ENCODE measurements at regions not wholly inside any gene's neighbourhood (a gene's known extent, or its start where the extent isn't known, plus 50 kb on each side); places are given as distances from the start of the nearest gene placed in this dataset.

GRCh38 chr10:108147346-108147745 is 982.8 kb upstream of the SORCS1 start:
- no peaks in the 10 kb centered on the region for H3K36me3 Mint-ChIP-seq (ENCODE audit: low read depth)
- CTCF ChIA-PET: no interaction called here
- no peaks in the 10 kb centered on the region for H3K4me1 Mint-ChIP-seq (ENCODE audit: low read depth)
- H3K27ac Mint-ChIP-seq: no peak overlapping the region
- POLR2A ChIA-PET: no interaction called here
- H3K27me3 Mint-ChIP-seq (ENCODE audit: low read depth): no peaks in the 10 kb centered on the region
- ATAC-seq (no peak), DNase-seq (no peak)
- H3K4me3 Mint-ChIP-seq: no peak overlapping the region
- peaks cover 21% of the 10 kb centered on the region for H3K9me3 Mint-ChIP-seq (ENCODE audit: insufficient read depth)

- H3K36me3 Mint-ChIP-seq (ENCODE audit: low read depth): no peaks in the 10 kb centered on the region
- H3K4me3 Mint-ChIP-seq: no peak overlapping the region
- DNase-seq (no peak), ATAC-seq (no peak)
- no peaks in the 10 kb centered on the region for H3K27me3 Mint-ChIP-seq (ENCODE audit: low read depth)
- no peak overlapping the region for H3K27ac Mint-ChIP-seq
- no peaks in the 10 kb centered on the region for H3K4me1 Mint-ChIP-seq (ENCODE audit: low read depth)
- no peaks in the 10 kb centered on the region for H3K9me3 Mint-ChIP-seq (ENCODE audit: insufficient read depth)
- ChIA-PET CTCF (no interaction called here), POLR2A (no interaction called here)
These were observed 976.6 kb upstream of the SORCS1 start for GRCh38 chr10:108141064-108141463.

DNA sequence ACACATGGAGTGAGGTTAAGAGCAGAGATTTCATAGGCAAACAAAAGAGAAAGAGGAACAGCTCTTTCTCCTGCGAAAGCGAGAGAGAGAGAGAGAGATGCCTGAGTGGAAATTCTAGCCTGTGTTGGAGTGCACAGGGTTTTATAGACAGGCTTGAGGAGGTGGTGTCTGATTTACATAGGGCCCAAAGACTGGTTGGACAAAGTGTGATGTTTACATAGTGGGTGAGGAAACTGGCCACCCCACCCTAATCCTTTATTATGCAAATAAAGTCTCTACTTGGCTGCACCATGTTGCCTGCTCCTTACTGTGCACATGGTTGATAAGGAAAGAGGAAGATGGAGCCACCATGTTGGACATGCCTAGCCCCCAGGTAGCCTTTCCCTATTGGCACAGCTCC is 967.8 kb upstream of the SORCS1 start:
- no peak overlapping the region for H3K4me3 Mint-ChIP-seq
- POLR2A ChIA-PET: no interaction called here
- CTCF ChIA-PET: no interaction called here
- H3K9me3 Mint-ChIP-seq (ENCODE audit: insufficient read depth): peaks cover 6% of the 10 kb centered on the region
- H3K27me3 Mint-ChIP-seq (ENCODE audit: low read depth): no peaks in the 10 kb centered on the region
- DNase-seq (no peak), ATAC-seq (no peak)
- H3K4me1 Mint-ChIP-seq (ENCODE audit: low read depth): no peaks in the 10 kb centered on the region
- H3K36me3 Mint-ChIP-seq (ENCODE audit: low read depth): no peaks in the 10 kb centered on the region
- no peak overlapping the region for H3K27ac Mint-ChIP-seq

DNA sequence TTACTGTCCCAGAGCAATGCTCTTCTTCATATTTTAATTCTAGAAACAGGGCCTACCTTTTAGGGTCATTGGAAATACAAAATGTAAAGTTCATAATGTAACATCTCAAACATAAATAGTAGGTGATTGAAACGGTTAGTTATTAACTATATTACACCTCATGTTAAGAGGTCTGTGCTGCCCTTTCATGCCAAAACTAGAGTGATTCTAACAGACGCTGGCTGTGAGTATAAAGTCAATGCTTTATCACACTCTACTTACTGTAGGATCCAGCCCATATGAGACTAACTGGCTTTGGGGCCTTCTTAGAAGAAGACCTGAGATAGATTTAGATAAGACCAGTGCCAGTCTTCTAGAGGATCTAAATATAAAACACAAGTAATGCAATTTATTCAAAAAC is 966.1 kb upstream of the SORCS1 start:
- no peaks in the 10 kb centered on the region for H3K4me1 Mint-ChIP-seq (ENCODE audit: low read depth)
- H3K36me3 Mint-ChIP-seq (ENCODE audit: low read depth): no peaks in the 10 kb centered on the region
- no peak overlapping the region for H3K27ac Mint-ChIP-seq
- DNase-seq (no peak), ATAC-seq (no peak)
- ChIA-PET POLR2A (no interaction called here), CTCF (no interaction called here)
- peaks cover 9% of the 10 kb centered on the region for H3K9me3 Mint-ChIP-seq (ENCODE audit: insufficient read depth)
- no peak overlapping the region for H3K4me3 Mint-ChIP-seq
- no peaks in the 10 kb centered on the region for H3K27me3 Mint-ChIP-seq (ENCODE audit: low read depth)

- no peak overlapping the region for H3K4me3 Mint-ChIP-seq
- peaks cover 9% of the 10 kb centered on the region for H3K9me3 Mint-ChIP-seq (ENCODE audit: insufficient read depth)
- no peaks in the 10 kb centered on the region for H3K4me1 Mint-ChIP-seq (ENCODE audit: low read depth)
- no peak overlapping the region for H3K27ac Mint-ChIP-seq
- H3K36me3 Mint-ChIP-seq (ENCODE audit: low read depth): no peaks in the 10 kb centered on the region
- no peaks in the 10 kb centered on the region for H3K27me3 Mint-ChIP-seq (ENCODE audit: low read depth)
- POLR2A ChIA-PET: no interaction called here
- CTCF ChIA-PET: no interaction called here
- ATAC-seq: no peak
- no peak for DNase-seq
These were observed 947.7 kb upstream of the SORCS1 start for GRCh38 chr10:108112218-108112617.

DNA sequence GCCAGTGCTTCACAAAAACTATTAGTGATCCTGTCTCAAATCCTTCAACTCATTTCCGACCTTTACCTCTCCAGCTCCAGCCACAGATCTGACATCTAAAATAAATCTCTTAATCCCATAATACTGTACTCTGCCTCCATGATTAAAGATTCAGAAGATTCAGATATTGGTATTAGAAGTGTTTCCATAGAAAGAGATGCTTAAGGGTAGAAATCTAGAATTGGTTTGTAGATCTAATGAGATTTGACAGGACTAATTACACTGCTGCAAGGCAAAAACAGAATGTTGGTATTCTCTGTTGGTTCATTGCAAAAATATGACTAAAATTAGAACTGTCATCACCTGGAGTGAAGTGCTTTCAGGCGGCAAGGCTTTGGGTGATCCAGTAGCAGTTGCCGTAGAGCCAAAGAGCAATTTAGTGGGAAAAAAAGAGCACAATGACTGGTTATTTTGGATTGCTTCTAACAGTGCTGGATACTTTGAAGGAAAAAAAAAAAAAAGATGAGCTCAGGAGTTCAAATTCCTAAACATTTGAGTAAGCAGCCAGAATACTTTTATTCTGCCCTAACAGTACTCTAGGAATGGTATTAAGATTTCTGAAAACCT is 940.1 kb upstream of the SORCS1 start:
- H3K9me3 Mint-ChIP-seq (ENCODE audit: insufficient read depth): peaks cover 4% of the 10 kb centered on the region
- no peaks in the 10 kb centered on the region for H3K27me3 Mint-ChIP-seq (ENCODE audit: low read depth)
- ATAC-seq (no peak), DNase-seq (no peak)
- ChIA-PET CTCF (no interaction called here), POLR2A (no interaction called here)
- no peaks in the 10 kb centered on the region for H3K4me1 Mint-ChIP-seq (ENCODE audit: low read depth)
- H3K36me3 Mint-ChIP-seq (ENCODE audit: low read depth): no peaks in the 10 kb centered on the region
- no peak overlapping the region for H3K27ac Mint-ChIP-seq
- H3K4me3 Mint-ChIP-seq: no peak overlapping the region

- DNase-seq: no peak
- no peak for ATAC-seq
- no peak overlapping the region for H3K4me3 Mint-ChIP-seq
- no peaks in the 10 kb centered on the region for H3K36me3 Mint-ChIP-seq (ENCODE audit: low read depth)
- H3K4me1 Mint-ChIP-seq (ENCODE audit: low read depth): no peaks in the 10 kb centered on the region
- no peaks in the 10 kb centered on the region for H3K27me3 Mint-ChIP-seq (ENCODE audit: low read depth)
- POLR2A ChIA-PET: no interaction called here
- CTCF ChIA-PET: no interaction called here
- no peaks in the 10 kb centered on the region for H3K9me3 Mint-ChIP-seq (ENCODE audit: insufficient read depth)
- H3K27ac Mint-ChIP-seq: no peak overlapping the region
These were observed 932.8 kb upstream of the SORCS1 start for GRCh38 chr10:108097258-108097657.

DNA sequence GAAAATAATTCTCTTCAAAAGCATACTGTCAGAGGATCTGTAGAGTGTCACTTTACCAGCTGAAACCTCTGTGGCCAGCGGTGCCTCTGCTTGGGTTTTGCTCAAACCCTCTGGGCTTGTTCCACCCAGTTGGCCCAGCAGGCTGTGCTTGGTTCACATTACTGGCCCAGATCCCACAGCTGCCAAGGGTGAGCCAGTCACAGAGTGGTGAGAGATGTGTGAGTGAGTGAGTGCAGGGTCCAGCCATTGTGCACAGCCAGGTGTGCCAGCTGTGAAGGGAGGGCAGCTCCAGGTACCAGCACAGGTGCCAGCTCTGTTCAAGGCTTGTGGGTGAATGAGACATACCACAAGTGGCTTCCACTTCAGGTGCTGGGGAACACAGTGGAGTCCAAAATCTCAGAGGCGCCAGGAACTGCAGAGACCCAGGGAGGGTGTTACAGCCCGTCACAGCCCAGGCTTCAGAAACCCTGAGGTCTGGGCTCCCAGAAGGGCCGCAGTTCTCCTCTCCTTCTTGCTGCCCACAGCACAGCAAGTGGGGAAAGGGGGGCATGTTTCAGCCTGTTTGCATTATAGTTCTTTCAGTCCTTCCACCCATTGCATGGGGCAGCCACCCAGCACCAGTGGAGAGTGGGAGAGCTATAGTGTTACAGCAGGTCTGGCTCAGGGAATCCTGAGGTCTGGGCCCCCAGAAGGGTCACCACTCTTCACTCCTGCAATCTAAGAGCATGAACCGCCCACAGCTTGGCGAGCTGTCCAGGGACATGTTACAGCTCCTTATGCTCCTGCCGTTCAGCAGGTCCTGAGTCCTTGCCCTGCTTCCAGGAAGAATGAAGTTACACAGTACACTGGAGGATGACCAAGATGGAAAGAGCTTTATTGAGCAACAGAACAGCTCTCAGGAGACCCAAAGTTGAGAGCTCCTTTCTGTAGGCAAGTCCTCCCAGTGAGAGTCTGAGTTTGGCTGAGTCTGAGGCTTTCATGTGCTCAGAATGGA is 931.7 kb upstream of the SORCS1 start:
- H3K27me3 Mint-ChIP-seq (ENCODE audit: low read depth): no peaks in the 10 kb centered on the region
- H3K4me3 Mint-ChIP-seq: no peak overlapping the region
- DNase-seq (no peak), ATAC-seq (no peak)
- H3K9me3 Mint-ChIP-seq (ENCODE audit: insufficient read depth): no peaks in the 10 kb centered on the region
- ChIA-PET CTCF (no interaction called here), POLR2A (no interaction called here)
- no peak overlapping the region for H3K27ac Mint-ChIP-seq
- no peaks in the 10 kb centered on the region for H3K4me1 Mint-ChIP-seq (ENCODE audit: low read depth)
- H3K36me3 Mint-ChIP-seq (ENCODE audit: low read depth): no peaks in the 10 kb centered on the region

DNA sequence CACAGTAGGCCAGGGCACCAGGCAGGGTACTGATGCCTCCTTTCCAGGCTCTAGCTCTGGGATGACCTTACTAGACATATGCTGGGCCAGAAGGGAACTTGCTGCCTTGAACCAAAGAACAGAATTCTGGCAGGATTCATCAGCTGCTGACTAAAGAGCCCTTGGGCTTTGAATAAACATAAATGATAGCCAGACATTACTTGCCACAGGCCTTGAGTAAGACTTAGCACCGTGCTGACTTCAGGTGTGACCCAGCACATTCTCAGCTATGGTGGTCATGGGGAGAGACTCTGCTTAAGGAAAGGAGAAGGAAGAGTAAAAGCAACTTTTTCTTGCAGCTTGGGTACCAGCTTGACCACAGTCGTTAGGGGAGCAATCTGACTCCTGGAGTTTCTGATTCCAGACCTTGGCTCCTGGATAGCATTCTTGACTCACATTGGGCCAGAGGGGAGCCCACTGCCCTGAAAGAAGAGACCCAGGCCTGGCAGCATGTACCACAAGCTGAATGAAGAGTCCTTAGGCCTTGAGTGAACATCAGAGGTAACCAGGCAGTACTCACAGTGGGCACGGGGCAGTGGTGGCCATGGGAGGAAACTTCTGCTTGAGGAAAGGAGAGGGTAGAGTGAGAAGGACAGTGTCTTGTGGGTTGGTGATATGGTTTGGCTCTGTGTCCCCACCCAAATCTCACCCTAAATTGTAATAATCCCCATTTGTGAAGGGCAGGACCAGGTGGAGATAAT is 926.1 kb upstream of the SORCS1 start:
- ChIA-PET POLR2A (no interaction called here), CTCF (no interaction called here)
- ATAC-seq (no peak), DNase-seq (no peak)
- Mint-ChIP-seq H3K9me3 (ENCODE audit: insufficient read depth) (no peaks in the 10 kb centered on the region), H3K4me1 (ENCODE audit: low read depth) (no peaks in the 10 kb centered on the region), H3K27ac (no peak overlapping the region), H3K36me3 (ENCODE audit: low read depth) (no peaks in the 10 kb centered on the region), H3K4me3 (no peak overlapping the region), H3K27me3 (ENCODE audit: low read depth) (no peaks in the 10 kb centered on the region)

DNA sequence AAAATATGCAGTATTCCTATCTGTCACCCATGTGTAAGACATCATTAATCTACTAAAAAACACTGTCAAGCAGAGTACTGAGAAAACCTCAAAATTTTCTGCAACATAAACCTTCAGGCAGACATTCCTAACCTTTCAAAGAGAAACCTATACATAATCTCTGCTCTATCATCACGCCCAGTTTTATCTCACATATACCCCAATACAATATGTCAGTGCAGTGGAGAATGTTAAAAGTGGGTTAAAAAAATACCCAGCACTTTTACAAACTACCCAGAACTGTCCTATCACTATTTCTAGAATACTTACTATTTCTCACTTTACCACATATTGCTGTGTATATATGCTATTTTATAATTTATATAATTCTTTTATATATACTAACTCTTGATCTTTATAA is 922.0 kb upstream of the SORCS1 start:
- H3K4me3 Mint-ChIP-seq: no peak overlapping the region
- peaks cover 4% of the 10 kb centered on the region for H3K9me3 Mint-ChIP-seq (ENCODE audit: insufficient read depth)
- H3K27me3 Mint-ChIP-seq (ENCODE audit: low read depth): no peaks in the 10 kb centered on the region
- no peak overlapping the region for H3K27ac Mint-ChIP-seq
- no peak for DNase-seq
- peak; percentile 30 for ATAC-seq
- H3K36me3 Mint-ChIP-seq (ENCODE audit: low read depth): no peaks in the 10 kb centered on the region
- no peaks in the 10 kb centered on the region for H3K4me1 Mint-ChIP-seq (ENCODE audit: low read depth)
- ChIA-PET CTCF (no interaction called here), POLR2A (no interaction called here)

GRCh38 chr10:108082596-108082995 is 918.1 kb upstream of the SORCS1 start:
- ChIA-PET CTCF (no interaction called here), POLR2A (no interaction called here)
- Mint-ChIP-seq H3K27ac (no peak overlapping the region), H3K36me3 (ENCODE audit: low read depth) (no peaks in the 10 kb centered on the region), H3K27me3 (ENCODE audit: low read depth) (no peaks in the 10 kb centered on the region), H3K9me3 (ENCODE audit: insufficient read depth) (peaks cover 4% of the 10 kb centered on the region), H3K4me3 (no peak overlapping the region), H3K4me1 (ENCODE audit: low read depth) (no peaks in the 10 kb centered on the region)
- ATAC-seq (no peak), DNase-seq (no peak)

DNA sequence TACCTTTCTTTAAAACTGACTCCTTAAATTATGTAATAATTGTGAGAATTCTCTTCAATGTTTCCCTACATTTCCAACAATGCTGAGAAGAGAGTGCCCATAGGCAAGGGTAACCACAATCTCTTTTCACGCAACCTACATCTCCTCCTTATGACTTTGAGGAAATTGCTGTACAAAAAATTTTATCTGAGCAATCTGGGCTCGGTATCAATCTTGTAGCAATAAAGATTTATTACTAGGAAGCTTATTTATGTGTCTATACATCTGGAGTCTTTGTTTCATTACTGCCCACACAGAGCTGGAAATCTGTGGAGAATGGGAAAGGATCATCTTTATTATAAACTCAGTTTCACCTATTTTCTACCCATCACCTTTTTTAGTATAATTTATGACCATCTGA is 913.8 kb upstream of the SORCS1 start:
- H3K27ac Mint-ChIP-seq: no peak overlapping the region
- H3K4me1 Mint-ChIP-seq (ENCODE audit: low read depth): no peaks in the 10 kb centered on the region
- DNase-seq (no peak), ATAC-seq (no peak)
- ChIA-PET POLR2A (no interaction called here), CTCF (no interaction called here)
- H3K27me3 Mint-ChIP-seq (ENCODE audit: low read depth): no peaks in the 10 kb centered on the region
- no peak overlapping the region for H3K4me3 Mint-ChIP-seq
- H3K36me3 Mint-ChIP-seq (ENCODE audit: low read depth): no peaks in the 10 kb centered on the region
- H3K9me3 Mint-ChIP-seq (ENCODE audit: insufficient read depth): no peaks in the 10 kb centered on the region

Measured in activated CD8-positive, alpha-beta T cell treated with anti-CD3 and anti-CD28 coated beads, Interleukin-2, amount 10 ng/mL, durations not matched to agents 7 days and 5 days (primary cell).